OCI-LY7 (cell line): ENCODE measurements at regions not wholly inside any gene's neighbourhood (a gene's known extent, or its start where the extent isn't known, plus 50 kb on each side); places are given as distances from the start of the nearest gene placed in this dataset.

ENCODE experiments used
- BruUV-seq: library from RNA; stranded (reverse); fragments of 400-500 nt; replicated peaks from 2 replicates; lab custom pipeline; 2021; lab: Mats Ljungman, UMichigan
- CTCF ChIA-PET: fragments of 300-600 bp; sonication (Branson Sonifier 250); formaldehyde crosslinking; loops from one replicate; lab custom pipeline; 2022; ENCODE audit warnings: antibody characterized with exemption; ENCODE audit not compliant: unreplicated experiment; lab: Charles Lee
- POLR2A ChIA-PET: fragments of 300-600 bp; sonication (Branson Sonifier 250); formaldehyde crosslinking; loops from one replicate; lab custom pipeline; 2022; ENCODE audit warnings: antibody characterized with exemption; lab: Charles Lee
- DNase-seq: peaks from one replicate; pipeline ENCODE4 v3.0.0-alpha.2; 2015; ENCODE audit warnings: low spot score
- H2AFZ ChIP-seq: fragments of 200-600 bp; sonication (generic), shearing (Covaris generic); 2 replicates; pipeline ENCODE4 v1.6.1; 2014; ENCODE audit warnings: mild to moderate bottlenecking, antibody characterized with exemption, low read length, moderate library complexity
- H3K27ac ChIP-seq: fragments of 200-600 bp; sonication (generic); 2 replicates; pipeline ENCODE4 v1.5.1; 2014; ENCODE audit warnings: mixed run types, low read depth, mild to moderate bottlenecking, moderate library complexity, low read length, inconsistent platforms; ENCODE audit not compliant: poor library complexity, severe bottlenecking
- H3K36me3 ChIP-seq: fragments of 200-600 bp; sonication (generic); 2 replicates; pipeline ENCODE4 v1.6.1; 2014; ENCODE audit warnings: mild to moderate bottlenecking, antibody characterized with exemption, low read length, moderate library complexity, mixed read lengths; ENCODE audit not compliant: insufficient read depth
- H3K4me1 ChIP-seq: fragments of 200-600 bp; sonication (generic); 2 replicates; pipeline ENCODE4 v1.5.1; 2014; ENCODE audit warnings: mild to moderate bottlenecking, low read length; ENCODE audit not compliant: insufficient read depth, poor library complexity, severe bottlenecking
- H3K4me2 ChIP-seq: fragments of 200-600 bp; sonication (generic); 2 replicates; pipeline ENCODE4 v1.6.1; 2014; ENCODE audit warnings: mild to moderate bottlenecking, low read length
- H3K4me3 ChIP-seq: fragments of 200-600 bp; sonication (generic); 2 replicates; pipeline ENCODE4 v1.5.1; 2014; ENCODE audit warnings: mild to moderate bottlenecking, low read depth, low read length; ENCODE audit not compliant: poor library complexity, severe bottlenecking
- H3K79me2 ChIP-seq: fragments of 200-600 bp; sonication (generic); 2 replicates; pipeline ENCODE4 v1.6.1; 2016; ENCODE audit warnings: low read depth, mild to moderate bottlenecking, low read length, moderate library complexity, mixed read lengths; ENCODE audit not compliant: insufficient read depth
- H3K9me2 ChIP-seq: fragments of 200-600 bp; sonication (generic); 2 replicates; pipeline ENCODE4 v1.6.1; 2016; ENCODE audit warnings: mild to moderate bottlenecking, low read length, mixed read lengths; ENCODE audit not compliant: insufficient read depth
- H3K9me3 ChIP-seq: fragments of 200-600 bp; sonication (generic); 2 replicates; pipeline ENCODE4 v1.6.1; 2014; ENCODE audit warnings: mild to moderate bottlenecking, mixed run types, low read length, mixed read lengths
- H4K20me1 ChIP-seq: fragments of 200-600 bp; sonication (generic); 2 replicates; pipeline ENCODE4 v1.6.1; 2014; ENCODE audit warnings: mild to moderate bottlenecking, antibody characterized with exemption, low read length, moderate library complexity, mixed read lengths; ENCODE audit not compliant: insufficient read depth
- EZH2phosphoT487 ChIP-seq: fragments of 200-600 bp; sonication (generic); IDR thresholded peaks from 2 replicates; pipeline ENCODE4 v1.6.1; 2018; ENCODE audit warnings: low read depth, borderline replicate concordance, mild to moderate bottlenecking, mixed run types, antibody characterized with exemption, low read length, moderate library complexity, mixed read lengths
- intact Hi-C: fragments of 100-400 bp; cut with micrococcal nuclease; formaldehyde crosslinking; loops from one replicate; pipeline ENCODE4 v1.10.0; 2022; ENCODE audit not compliant: unreplicated experiment
- TF ChIP-seq, protein P1 (sequence below): fragments of 200-600 bp; sonication (generic); conservative IDR thresholded peaks from 2 replicates; pipeline ENCODE4 v1.5.1; 2014; ENCODE audit warnings: mild to moderate bottlenecking, antibody characterized with exemption, low read length, moderate library complexity, mixed read lengths

DNA sequence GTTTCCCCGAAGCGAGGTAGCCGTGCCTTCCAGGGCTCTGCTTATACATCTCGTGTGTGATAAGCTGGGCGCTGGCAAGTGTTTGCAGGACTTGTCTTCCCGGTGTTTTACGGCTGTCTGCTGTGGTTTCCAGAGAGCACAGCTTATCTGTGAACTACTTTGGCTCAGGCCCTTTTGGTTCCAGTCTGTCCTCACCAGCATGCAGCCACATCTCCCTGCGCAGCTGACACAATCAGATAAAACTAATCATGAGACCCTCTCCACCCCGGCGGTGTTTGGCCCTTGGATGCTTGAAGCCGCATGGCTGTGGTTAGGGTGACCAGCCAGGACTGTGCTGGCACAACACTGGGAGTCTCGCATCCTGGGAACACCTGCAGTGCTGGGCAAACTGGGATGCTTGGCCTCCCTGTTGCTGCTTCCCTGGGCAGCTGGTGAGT is 241.8 kb upstream of the FOXQ1 start:
- intact Hi-C loops, result no loop called here
- no peak overlapping the region for H3K4me3 ChIP-seq
- H4K20me1 ChIP-seq, result no peaks in the 10 kb centered on the region
- DNase-seq, result no peak
- POLR2A ChIA-PET, result interaction anchor here (1.5 kb wide), 1 partner anchor 20 kb away, joined by 4 read pairs; no protein-coding TSS in a partner anchor
- H3K9me3 ChIP-seq, result no peaks in the 10 kb centered on the region
- no peak overlapping the region for H3K4me2 ChIP-seq
- no TSS peak for BruUV-seq
- H2AFZ ChIP-seq, result no peak overlapping the region
- TF ChIP-seq, protein P1, sequence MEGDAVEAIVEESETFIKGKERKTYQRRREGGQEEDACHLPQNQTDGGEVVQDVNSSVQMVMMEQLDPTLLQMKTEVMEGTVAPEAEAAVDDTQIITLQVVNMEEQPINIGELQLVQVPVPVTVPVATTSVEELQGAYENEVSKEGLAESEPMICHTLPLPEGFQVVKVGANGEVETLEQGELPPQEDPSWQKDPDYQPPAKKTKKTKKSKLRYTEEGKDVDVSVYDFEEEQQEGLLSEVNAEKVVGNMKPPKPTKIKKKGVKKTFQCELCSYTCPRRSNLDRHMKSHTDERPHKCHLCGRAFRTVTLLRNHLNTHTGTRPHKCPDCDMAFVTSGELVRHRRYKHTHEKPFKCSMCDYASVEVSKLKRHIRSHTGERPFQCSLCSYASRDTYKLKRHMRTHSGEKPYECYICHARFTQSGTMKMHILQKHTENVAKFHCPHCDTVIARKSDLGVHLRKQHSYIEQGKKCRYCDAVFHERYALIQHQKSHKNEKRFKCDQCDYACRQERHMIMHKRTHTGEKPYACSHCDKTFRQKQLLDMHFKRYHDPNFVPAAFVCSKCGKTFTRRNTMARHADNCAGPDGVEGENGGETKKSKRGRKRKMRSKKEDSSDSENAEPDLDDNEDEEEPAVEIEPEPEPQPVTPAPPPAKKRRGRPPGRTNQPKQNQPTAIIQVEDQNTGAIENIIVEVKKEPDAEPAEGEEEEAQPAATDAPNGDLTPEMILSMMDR, result no peak
- TF ChIP-seq EZH2phosphoT487, result no peak
- H3K79me2 ChIP-seq, result no peaks in the 10 kb centered on the region
- H3K36me3 ChIP-seq, result no peaks in the 10 kb centered on the region
- CTCF ChIA-PET, result no interaction called here
- H3K27ac ChIP-seq, result no peak overlapping the region
- no peaks in the 10 kb centered on the region for H3K4me1 ChIP-seq
- no peaks in the 10 kb centered on the region for H3K9me2 ChIP-seq

DNA sequence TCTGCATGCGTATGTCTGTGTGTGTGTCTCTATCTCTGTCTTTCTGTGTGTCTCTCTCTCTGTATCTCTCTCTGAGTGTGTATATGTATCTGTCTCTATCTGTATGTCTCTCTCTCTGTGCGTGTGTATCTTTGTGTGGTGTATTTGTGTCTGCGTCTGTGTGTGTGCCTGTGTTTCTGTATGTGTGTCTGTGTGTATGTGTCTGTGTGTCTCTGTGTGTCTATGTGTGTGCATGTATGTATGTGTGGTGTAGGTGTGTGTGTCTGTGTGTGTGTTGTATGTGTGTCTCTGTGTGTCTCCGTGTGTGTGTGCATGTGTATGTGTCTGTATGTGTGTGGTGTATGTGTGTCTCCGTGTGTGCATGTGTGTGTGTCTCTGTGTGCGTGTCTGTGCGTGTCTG is 243.0 kb upstream of the FOXQ1 start:
- H3K4me2 ChIP-seq, result no peak overlapping the region
- BruUV-seq, result no TSS peak

DNA sequence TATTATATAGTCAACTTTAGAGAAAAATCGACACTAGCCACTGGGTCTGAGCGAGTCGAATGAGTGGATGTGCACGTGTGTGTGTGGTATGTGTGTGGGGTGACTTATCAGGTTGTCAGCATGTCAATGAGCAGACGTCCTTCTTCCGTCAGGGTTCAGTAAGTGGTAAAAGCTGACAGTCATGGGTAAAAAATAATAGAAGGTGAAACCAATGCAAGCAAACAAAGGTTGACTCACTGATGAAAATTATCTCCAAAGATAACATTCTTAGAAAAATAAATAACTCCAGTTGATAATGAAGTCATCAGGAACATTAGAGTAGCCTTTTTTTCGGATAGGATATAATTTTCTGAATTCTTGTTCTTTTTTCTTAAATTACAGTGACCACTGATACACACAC is 243.8 kb upstream of the FOXQ1 start:
- no peaks in the 10 kb centered on the region for H3K9me3 ChIP-seq
- H3K4me3 ChIP-seq, result no peak overlapping the region
- DNase-seq, result no peak
- TF ChIP-seq, protein P1, result no peak
- no peak for TF ChIP-seq EZH2phosphoT487
- no peak overlapping the region for H3K4me2 ChIP-seq
- H3K9me2 ChIP-seq, result no peaks in the 10 kb centered on the region
- H4K20me1 ChIP-seq, result no peaks in the 10 kb centered on the region
- CTCF ChIA-PET, result no interaction called here
- intact Hi-C loops, result no loop called here
- H3K79me2 ChIP-seq, result no peaks in the 10 kb centered on the region
- POLR2A ChIA-PET, result no interaction called here
- no peaks in the 10 kb centered on the region for H3K36me3 ChIP-seq
- no peak overlapping the region for H3K27ac ChIP-seq
- BruUV-seq, result no TSS peak
- H3K4me1 ChIP-seq, result no peaks in the 10 kb centered on the region
- no peak overlapping the region for H2AFZ ChIP-seq

More for the DNA sequence above, 243.0 kb upstream of the FOXQ1 start:
- H3K36me3 ChIP-seq, result no peaks in the 10 kb centered on the region
- ChIA-PET CTCF (no interaction called here), POLR2A (no interaction called here)
- no peaks in the 10 kb centered on the region for H3K9me3 ChIP-seq
- no peaks in the 10 kb centered on the region for H4K20me1 ChIP-seq
- no peak for DNase-seq
- no peaks in the 10 kb centered on the region for H3K9me2 ChIP-seq
- H3K4me3 ChIP-seq, result no peak overlapping the region
- TF ChIP-seq, protein P1, result no peak
- H3K79me2 ChIP-seq, result no peaks in the 10 kb centered on the region
- no peak overlapping the region for H2AFZ ChIP-seq
- no peak overlapping the region for H3K27ac ChIP-seq
- no peaks in the 10 kb centered on the region for H3K4me1 ChIP-seq
- intact Hi-C loops, result no loop called here
